Osteoblast (primary cell): ENCODE measurements at regions not wholly inside any gene's neighbourhood (a gene's known extent, or its start where the extent isn't known, plus 50 kb on each side); places are given as distances from the start of the nearest gene placed in this dataset.

Source experiments
- DNase-seq: peaks from one replicate; pipeline ENCODE4 v3.0.0; 2011; ENCODE audit warnings: low spot score, mixed read lengths; ENCODE audit not compliant: insufficient read length; ENCODE audit errors: missing footprints
- H2AFZ ChIP-seq: 2 replicates; pipeline ENCODE4 v1.6.0; 2011; ENCODE audit warnings: mild to moderate bottlenecking, low read length
- H3K27ac ChIP-seq: 2 replicates; pipeline ENCODE4 v1.5.1; 2011; ENCODE audit warnings: mild to moderate bottlenecking, low read depth, low read length, moderate library complexity
- H3K27me3 ChIP-seq: 2 replicates; pipeline ENCODE4 v1.6.0; 2012; ENCODE audit warnings: mild to moderate bottlenecking, control low read depth, inconsistent platforms, low read length, moderate library complexity; ENCODE audit not compliant: insufficient read depth
- H3K36me3 ChIP-seq: 2 replicates; pipeline ENCODE4 v1.5.1; 2011; ENCODE audit warnings: mild to moderate bottlenecking, low read length, control low read depth, moderate library complexity; ENCODE audit not compliant: insufficient read depth
- H3K4me1 ChIP-seq: 2 replicates; pipeline ENCODE4 v1.5.1; 2011; ENCODE audit warnings: mild to moderate bottlenecking, low read length, control low read depth, moderate library complexity; ENCODE audit not compliant: insufficient read depth
- H3K4me2 ChIP-seq: 2 replicates; pipeline ENCODE4 v1.6.0; 2011; ENCODE audit warnings: mild to moderate bottlenecking, low read length; ENCODE audit not compliant: insufficient read depth
- H3K4me3 ChIP-seq: fragments of 200-600 bp; sonication (generic); 3 replicates; pipeline ENCODE4 v1.5.1; 2012; ENCODE audit warnings: mild to moderate bottlenecking, low read length, inconsistent platforms; ENCODE audit not compliant: insufficient read depth
- H3K79me2 ChIP-seq: 2 replicates; pipeline ENCODE4 v1.6.0; 2012; ENCODE audit warnings: mild to moderate bottlenecking, low read length, control low read depth, inconsistent platforms; ENCODE audit not compliant: insufficient read depth
- H3K9me3 ChIP-seq: 2 replicates; pipeline ENCODE4 v1.5.1; 2011; ENCODE audit warnings: low read depth, low read length, control low read depth
- H4K20me1 ChIP-seq: 2 replicates; pipeline ENCODE4 v1.6.0; 2012; ENCODE audit warnings: mild to moderate bottlenecking, low read length, control low read depth; ENCODE audit not compliant: insufficient read depth
- TF ChIP-seq, protein P1 (sequence below): IDR thresholded peaks from 2 replicates; pipeline ENCODE4 v1.5.1; 2011; ENCODE audit warnings: mild to moderate bottlenecking, low read depth, low read length, moderate library complexity; ENCODE audit errors: extremely low read depth

DNA sequence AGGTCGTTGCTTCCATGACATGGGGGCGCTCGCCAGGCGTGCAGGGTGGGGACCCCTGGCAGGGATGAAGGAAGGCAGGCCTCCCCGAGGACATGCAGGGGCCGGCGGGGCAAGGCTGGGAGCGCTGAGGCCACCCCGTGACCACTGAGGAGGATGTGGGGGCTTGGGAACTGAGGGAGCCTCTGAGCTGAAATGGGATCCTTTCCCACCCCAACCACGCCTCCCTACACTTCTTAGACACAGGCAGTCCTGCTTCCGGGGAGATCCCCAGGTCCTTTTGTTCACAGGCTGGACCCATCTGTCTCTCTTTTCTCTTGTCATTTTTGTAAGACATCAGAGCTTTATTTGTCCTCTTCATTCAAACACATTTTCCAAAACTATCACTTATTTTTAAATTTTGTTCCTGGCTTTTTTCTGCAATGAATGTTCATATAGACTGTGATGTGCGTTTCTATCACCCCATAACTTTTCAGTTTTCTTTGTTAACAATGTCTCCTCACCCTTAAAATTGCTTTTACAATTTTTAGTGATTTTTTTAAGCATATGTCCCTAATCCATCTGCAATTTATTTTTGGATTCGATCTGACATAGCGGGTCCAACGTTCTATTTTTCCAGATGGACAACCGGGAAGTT lies 156.7 kb upstream of the BACE2 start:
- TF ChIP-seq, protein P1, sequence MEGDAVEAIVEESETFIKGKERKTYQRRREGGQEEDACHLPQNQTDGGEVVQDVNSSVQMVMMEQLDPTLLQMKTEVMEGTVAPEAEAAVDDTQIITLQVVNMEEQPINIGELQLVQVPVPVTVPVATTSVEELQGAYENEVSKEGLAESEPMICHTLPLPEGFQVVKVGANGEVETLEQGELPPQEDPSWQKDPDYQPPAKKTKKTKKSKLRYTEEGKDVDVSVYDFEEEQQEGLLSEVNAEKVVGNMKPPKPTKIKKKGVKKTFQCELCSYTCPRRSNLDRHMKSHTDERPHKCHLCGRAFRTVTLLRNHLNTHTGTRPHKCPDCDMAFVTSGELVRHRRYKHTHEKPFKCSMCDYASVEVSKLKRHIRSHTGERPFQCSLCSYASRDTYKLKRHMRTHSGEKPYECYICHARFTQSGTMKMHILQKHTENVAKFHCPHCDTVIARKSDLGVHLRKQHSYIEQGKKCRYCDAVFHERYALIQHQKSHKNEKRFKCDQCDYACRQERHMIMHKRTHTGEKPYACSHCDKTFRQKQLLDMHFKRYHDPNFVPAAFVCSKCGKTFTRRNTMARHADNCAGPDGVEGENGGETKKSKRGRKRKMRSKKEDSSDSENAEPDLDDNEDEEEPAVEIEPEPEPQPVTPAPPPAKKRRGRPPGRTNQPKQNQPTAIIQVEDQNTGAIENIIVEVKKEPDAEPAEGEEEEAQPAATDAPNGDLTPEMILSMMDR, result no peak
- no peaks in the 10 kb centered on the region for H3K4me1 ChIP-seq
- no peaks in the 10 kb centered on the region for H3K27me3 ChIP-seq
- no peak overlapping the region for H2AFZ ChIP-seq
- no peaks in the 10 kb centered on the region for H3K9me3 ChIP-seq
- H3K36me3 ChIP-seq, result no peaks in the 10 kb centered on the region
- no peak overlapping the region for H3K4me3 ChIP-seq
- no peaks in the 10 kb centered on the region for H3K79me2 ChIP-seq
- no peak overlapping the region for H3K4me2 ChIP-seq
- no peaks in the 10 kb centered on the region for H4K20me1 ChIP-seq
- H3K27ac ChIP-seq, result no peak overlapping the region
- no peak for DNase-seq

DNA sequence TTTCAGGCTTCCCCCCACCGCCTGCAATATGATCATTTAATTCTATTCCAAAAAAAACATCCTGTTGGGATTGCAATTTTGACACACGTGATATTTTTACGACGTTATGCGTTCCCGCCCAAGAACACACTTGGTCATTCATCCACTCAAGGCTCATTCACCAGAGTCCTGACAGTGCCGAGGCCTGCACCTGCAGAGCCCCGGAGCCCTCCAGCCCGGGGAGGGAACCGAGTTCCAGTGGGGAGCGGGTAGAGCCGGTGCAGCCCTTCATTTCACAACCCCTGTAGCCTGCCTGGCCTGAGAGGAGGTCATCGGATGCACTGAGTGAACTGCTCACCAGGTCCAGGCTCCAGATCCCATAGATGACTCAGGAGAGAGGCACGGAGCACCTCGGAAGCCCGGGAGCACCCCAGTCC lies 156.0 kb upstream of the BACE2 start:
- no peaks in the 10 kb centered on the region for H3K9me3 ChIP-seq
- no peak overlapping the region for H3K4me2 ChIP-seq
- no peak for DNase-seq
- H3K36me3 ChIP-seq, result no peaks in the 10 kb centered on the region
- TF ChIP-seq, protein P1, result no peak
- H4K20me1 ChIP-seq, result no peaks in the 10 kb centered on the region
- no peaks in the 10 kb centered on the region for H3K4me1 ChIP-seq
- H3K4me3 ChIP-seq, result no peak overlapping the region
- no peak overlapping the region for H3K27ac ChIP-seq
- H2AFZ ChIP-seq, result no peak overlapping the region
- no peaks in the 10 kb centered on the region for H3K79me2 ChIP-seq
- no peaks in the 10 kb centered on the region for H3K27me3 ChIP-seq

DNA sequence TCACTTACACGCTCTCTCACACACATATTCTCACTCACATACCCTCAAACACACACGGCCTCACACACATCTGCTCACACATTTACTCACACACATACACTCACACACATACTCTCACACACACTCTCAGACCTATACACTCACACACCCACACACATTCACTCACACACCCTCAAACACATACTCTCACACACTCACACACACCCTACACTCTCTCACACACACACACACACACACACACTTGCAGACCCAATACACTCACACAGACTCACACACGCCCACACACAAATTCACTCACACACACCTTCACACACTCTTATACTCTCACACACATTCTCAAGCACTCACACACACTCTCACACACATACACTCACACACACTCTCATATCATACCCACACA lies 155.5 kb upstream of the BACE2 start:
- Histone ChIP-seq H3K4me2 (no peak overlapping the region), H3K27me3 (no peaks in the 10 kb centered on the region), H3K4me1 (no peaks in the 10 kb centered on the region), H3K4me3 (no peak overlapping the region), H2AFZ (no peak overlapping the region), H4K20me1 (no peaks in the 10 kb centered on the region), H3K9me3 (no peaks in the 10 kb centered on the region), H3K79me2 (no peaks in the 10 kb centered on the region), H3K27ac (no peak overlapping the region), H3K36me3 (no peaks in the 10 kb centered on the region)
- no peak for DNase-seq
- TF ChIP-seq, protein P1, result no peak

DNA sequence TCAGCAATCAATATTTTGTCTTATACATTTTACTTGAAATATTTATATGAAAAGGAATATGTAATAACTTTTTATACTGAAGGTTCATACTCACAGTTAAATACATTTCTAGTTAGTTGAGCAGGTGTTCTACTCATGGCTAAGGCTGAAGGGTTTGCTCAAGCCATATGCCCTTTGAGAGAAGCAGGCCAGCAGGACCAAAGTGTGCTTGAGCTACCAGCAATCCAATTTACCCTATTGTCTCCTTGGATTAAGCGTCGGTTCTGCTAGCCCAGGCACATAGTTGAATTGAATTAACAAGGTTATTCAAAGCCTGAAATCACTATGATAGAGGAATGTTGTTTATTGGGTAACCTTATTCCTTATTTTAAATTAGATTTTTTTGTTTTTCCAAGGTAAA lies 151.5 kb upstream of the BACE2 start:
- no peak for DNase-seq
- no peaks in the 10 kb centered on the region for H3K9me3 ChIP-seq

More for the DNA sequence above, 151.5 kb upstream of the BACE2 start:
- Histone ChIP-seq H3K4me1 (no peaks in the 10 kb centered on the region), H3K27me3 (no peaks in the 10 kb centered on the region), H3K79me2 (no peaks in the 10 kb centered on the region), H3K36me3 (no peaks in the 10 kb centered on the region), H3K4me3 (no peak overlapping the region), H3K27ac (no peak overlapping the region), H4K20me1 (no peaks in the 10 kb centered on the region), H2AFZ (no peak overlapping the region), H3K4me2 (no peak overlapping the region)
- TF ChIP-seq, protein P1, result no peak
